ENCODE measurements at regions not wholly inside any gene's neighbourhood (a gene's known extent, or its start where the extent isn't known, plus 50 kb on each side); places are given as distances from the start of the nearest gene placed in this dataset.
"Not testable (repeated sequence)": the region's sequence is repeated elsewhere in the genome, so short reads cannot be mapped to it uniquely, and the experiment has no call there.

GRCh38 chr5:28404363-28405071, 1366.1 kb upstream of the CDH9 start:
- no peak for DNase-seq (ENCODE audit: extremely low read depth, low read depth)

GRCh38 chr5:28403846-28404245, 1365.5 kb upstream of the CDH9 start:
- no peak for DNase-seq (ENCODE audit: extremely low read depth, low read depth)

- DNase-seq (ENCODE audit: extremely low read depth, low read depth), result no peak
Observed at GRCh38 chr5:28402590-28403301, 1364.4 kb upstream of the CDH9 start.

DNA sequence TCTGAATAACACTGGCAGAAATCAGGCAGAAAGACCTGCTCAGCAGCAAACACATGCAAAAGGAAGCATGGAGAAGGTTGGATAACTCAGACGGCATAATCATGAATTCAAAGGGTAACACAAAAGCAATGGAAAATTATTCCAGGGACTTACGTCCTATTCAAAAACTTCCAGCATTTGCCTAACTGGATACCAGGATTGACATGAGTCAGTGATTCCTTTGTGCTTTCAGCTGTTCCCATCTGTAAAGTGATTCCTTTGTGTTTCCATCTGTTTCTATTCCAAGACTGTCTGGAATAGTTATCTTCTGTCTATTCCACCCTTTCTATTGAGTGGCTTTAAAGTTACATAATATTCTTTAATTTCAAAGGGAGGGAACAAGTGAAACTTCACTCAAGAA, 1361.7 kb upstream of the CDH9 start:
- DNase-seq (ENCODE audit: extremely low read depth, low read depth), result no peak

DNA sequence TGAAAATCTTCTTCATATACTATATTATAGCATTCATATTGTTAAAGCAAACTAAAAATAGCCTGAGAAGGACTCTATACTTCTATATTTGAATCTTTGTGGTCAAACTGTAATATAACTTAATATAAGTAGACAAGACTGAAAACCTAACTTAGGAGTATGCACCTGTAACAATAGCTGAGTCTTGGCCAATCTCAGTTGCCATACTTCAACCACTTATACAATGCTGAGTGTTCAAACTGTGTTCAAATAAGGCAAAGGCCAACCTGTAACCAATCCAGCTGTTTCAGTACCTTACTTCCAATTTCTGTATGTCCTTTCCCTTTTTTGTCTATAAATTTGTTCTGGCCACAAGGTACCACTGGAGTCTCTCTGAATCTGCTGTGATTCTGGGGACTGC, 1360.8 kb upstream of the CDH9 start:
- no peak for DNase-seq (ENCODE audit: extremely low read depth, low read depth)

- no peak for DNase-seq (ENCODE audit: extremely low read depth, low read depth)
Observed at GRCh38 chr5:28398185-28398584, 1359.8 kb upstream of the CDH9 start.

DNA sequence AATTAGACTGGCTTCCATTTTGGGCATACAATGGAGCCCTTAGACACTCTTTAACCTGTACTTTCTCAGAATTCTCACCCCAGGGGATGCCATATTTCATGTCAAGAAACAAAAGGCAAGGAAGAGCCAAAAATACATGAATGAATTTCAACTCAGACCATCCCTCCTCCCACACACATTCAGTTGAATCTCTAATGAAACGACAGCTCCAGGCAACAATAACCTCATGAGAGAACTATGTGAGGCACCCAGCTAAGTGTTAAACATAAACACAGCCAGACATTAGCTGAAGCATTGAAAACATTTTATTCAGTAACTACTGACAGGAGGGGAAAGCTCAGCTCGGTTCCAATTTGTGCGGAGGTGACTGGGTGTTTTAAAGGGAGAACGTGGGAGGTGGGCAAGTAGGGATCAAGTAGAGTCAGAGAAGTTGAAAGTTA, 1359.1 kb upstream of the CDH9 start:
- no peak for DNase-seq (ENCODE audit: extremely low read depth, low read depth)

GRCh38 chr5:28391277-28391676, 1352.9 kb upstream of the CDH9 start:
- DNase-seq (ENCODE audit: extremely low read depth, low read depth), result no peak

- no peak for DNase-seq (ENCODE audit: extremely low read depth, low read depth)
Observed at GRCh38 chr5:28390341-28390740, 1352.0 kb upstream of the CDH9 start.

DNA sequence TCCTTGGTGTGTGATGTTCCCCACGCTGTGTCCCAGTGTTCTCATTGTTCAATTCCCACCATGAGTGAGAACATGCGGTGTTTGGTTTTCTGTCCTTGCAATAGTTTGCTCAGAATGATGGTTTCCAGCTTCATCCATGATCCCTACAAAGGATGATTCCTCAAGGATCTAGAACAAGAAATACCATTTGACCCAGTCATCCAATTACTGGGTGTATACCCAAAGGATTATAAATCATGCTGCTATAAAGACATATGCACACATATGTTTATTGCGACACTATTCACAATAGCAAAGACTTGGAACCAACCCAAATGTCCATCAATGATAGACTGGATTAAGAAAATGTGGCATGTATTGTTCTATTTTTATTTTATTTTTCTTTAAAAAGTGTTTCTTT, 1351.3 kb upstream of the CDH9 start:
- DNase-seq (ENCODE audit: extremely low read depth, low read depth), result not testable (repeated sequence)

- DNase-seq (ENCODE audit: extremely low read depth, low read depth), result no peak
Observed at GRCh38 chr5:28388428-28388827, 1350.0 kb upstream of the CDH9 start.

GRCh38 chr5:28386712-28387111, 1348.3 kb upstream of the CDH9 start:
- no peak for DNase-seq (ENCODE audit: extremely low read depth, low read depth)

DNA sequence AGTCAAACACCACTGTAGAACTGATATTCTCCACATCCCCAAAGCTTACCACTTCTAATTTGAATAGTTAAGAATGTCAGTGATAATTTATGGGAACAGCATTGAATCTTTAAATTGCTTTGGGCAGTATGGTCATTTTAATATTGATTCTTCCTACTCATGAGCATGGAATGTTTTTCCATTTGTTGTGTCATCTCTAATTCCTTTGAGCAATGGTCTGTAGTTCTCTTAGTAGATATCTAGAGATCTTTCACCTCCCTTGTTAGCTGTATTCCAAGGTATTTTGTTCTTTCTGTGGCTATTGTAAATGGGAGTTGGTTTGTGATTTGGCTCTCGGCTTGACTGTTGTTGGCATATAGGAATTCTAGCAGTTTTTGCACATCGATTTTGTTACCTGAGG, 1341.8 kb upstream of the CDH9 start:
- no peak for DNase-seq (ENCODE audit: extremely low read depth, low read depth)

DNA sequence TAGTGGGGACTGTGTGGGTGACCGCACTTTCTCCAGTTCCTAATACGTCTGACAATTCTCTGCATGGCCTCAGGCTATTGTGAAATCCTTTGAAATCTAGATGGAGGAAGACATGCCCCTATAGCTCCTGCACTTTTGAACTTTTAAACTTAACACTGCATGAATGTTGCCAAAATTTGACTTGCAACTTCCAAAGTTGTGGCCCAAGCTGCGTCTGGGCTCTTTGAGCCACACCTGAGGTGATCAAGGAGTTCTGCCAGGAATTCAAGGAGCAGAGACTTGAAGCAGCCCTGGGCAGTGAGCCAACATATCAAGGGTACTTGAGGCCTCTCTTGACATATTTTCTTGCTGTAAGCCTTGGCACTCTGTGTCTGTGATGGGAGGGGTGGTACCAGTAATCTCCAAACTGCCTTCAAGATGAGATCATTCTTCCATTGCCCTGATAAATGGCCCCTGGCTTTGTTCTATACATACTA, 1336.1 kb upstream of the CDH9 start:
- DNase-seq (ENCODE audit: extremely low read depth, low read depth), result no peak

GRCh38 chr5:28370896-28371295, 1332.5 kb upstream of the CDH9 start:
- no peak for DNase-seq (ENCODE audit: extremely low read depth, low read depth)

GRCh38 chr5:28369418-28369817, 1331.0 kb upstream of the CDH9 start:
- no peak for DNase-seq (ENCODE audit: extremely low read depth, low read depth)

GRCh38 chr5:28355831-28356230, 1317.4 kb upstream of the CDH9 start:
- DNase-seq (ENCODE audit: extremely low read depth, low read depth), result no peak

DNA sequence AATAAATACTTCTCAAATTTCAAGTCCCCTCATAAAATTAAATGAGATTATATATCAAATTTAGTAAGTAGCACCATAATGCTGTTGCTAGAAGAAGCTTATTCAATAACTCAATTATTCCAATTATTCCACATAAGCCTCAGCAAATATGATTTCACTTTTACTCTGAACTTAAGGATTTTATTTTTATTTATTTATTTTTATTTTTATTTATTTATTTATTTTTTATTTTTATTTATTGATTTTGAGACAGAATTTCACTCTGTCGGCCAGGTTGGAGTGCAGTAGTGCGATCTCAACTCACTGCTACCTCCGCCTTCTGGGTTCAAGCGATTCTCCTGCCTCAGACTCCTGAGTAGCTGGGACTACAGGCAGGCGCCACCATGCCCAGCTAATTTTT, 1308.3 kb upstream of the CDH9 start:
- DNase-seq (ENCODE audit: extremely low read depth, low read depth), result no peak

DNA sequence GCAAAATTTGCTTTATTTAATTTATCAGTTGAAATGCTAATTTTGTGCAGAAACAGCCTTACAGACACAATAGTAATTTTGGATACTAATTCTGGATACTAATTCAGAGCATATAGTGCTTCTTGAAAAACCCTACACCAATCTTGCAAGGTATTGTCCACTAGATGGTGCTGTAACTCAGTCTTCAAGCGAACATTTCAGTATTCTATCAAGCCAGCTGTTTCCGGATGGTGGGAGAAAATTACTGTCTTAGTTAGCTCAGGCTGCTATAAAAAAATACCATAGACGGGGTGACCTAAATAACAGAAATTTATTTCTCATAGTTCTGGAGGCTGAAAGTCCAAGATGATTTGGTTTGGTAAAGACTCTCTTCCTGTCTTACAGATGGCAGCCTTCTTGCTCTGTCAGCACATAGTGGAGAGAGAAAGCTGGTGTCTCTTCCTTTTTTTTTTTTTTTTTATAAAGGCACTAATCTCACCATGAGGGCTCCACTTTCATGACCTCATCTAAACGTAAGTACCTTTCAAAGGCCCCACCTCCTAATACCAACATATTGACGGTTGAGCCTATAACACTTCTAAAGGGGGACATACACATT, 1306.5 kb upstream of the CDH9 start:
- peak; percentile 48 for DNase-seq (ENCODE audit: extremely low read depth, low read depth)

- no peak for DNase-seq (ENCODE audit: extremely low read depth, low read depth)
Observed at GRCh38 chr5:28329176-28329575, 1290.8 kb upstream of the CDH9 start.

DNA sequence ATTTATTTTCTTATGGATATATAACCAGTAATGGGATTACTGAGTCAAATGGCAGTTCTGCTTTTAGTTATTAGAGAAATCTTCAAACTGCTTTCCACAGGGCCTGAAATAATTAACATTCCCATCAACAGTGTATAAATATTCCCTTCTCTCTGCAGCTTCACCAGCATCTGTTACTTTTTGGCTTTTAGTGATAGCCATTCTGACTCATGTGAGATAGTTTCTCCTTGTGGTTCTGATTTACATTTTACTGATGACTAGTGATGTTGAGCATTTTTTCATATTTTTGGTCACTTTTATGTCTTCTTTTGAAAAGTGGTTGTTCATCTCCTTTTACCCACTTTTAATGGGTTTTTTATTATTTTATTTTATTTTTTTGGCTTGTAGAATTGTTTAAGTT, 1290.3 kb upstream of the CDH9 start:
- no peak for DNase-seq (ENCODE audit: extremely low read depth, low read depth)

DNA sequence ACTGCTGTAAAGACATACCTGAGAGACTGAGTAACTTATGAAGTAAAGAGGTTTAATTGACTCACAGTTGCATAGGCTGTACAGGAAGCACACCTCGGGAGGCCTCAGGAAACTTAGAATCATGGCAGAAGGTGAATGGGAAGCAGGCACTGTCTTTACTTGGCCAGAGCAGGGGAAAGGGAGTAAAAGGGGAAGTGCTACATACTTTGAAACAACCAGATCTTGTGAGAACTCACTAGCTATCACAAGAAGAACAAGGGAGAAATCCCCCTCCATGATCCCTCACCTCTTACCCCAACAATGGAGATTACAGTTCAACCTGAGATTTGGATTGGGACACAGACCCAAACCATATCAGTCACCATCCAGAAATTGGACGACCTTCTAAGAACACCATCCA, 1285.8 kb upstream of the CDH9 start:
- no peak for DNase-seq (ENCODE audit: extremely low read depth, low read depth)

All from NCI-H460 (cell line).